HG02970 (cell line): ENCODE measurements at regions not wholly inside any gene's neighbourhood (a gene's known extent, or its start where the extent isn't known, plus 50 kb on each side); places are given as distances from the start of the nearest gene placed in this dataset.

Experiments
- ATAC-seq: cut with Tn5 transposase; IDR thresholded peaks from one replicate; pipeline ENCODE4 v1.9.1; 2021; ENCODE audit warnings: mild to moderate bottlenecking, moderate library complexity, moderate number of reproducible peaks; ENCODE audit not compliant: unreplicated experiment, low FRiP score

DNA sequence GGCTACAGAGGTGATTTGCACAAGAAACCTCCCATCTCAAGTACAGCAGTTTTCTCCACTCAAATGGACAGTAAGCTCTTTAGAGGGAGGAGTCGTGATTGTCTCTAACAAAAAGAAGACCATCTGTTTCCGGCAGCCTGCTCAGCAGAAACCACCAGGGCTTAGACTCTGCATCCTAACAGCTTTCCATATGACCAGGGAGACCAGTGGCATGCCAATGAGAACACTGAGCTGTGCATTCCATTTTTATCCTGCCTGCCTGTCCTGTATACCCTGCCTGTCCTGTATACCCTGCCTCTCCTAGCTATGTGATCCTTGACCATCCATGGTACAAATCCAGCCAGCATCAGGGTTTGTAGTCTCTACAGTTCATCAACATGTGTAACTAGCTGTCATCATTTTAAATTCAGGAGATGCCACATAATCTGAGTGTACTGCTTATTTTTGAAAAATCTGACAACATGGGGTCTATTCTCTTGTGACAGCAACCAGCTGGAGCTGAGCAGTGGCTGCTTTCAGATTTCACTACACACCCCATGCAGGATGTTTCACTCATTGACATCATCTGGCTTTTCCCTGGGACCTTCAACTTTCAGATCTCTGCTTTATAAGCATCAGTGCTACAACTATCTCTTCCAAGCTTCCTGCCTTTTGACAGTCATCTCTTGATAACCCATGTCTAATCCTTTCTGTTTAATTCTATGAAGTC is 50.5 kb upstream of the POU2AF2 start:
- no peak for ATAC-seq

DNA sequence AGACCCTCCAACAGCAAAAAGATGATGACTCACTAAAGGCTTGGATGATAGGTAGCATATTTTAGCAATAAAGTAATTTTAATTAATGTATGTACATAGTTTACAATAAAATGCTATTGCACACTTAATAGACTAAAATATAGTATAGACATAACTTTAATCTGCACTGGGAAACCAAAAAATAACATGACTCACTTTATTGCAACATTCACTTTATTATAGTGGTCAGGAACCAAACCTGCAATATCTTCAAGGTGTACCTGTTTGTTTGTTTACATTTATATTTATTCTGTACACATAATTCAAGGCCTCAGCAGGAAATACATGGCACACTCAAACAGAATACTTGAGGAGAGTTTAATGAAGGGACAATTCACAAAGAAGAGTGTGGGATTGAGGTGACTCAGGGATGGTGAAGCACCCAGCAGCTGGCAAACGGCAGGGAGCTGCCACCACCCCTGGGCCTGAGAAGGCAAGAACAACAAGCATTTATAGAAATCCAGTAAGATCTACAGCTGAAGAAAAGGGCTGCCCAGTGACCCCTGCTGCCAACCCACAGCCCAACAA is 51.5 kb upstream of the POU2AF2 start:
- no peak for ATAC-seq

DNA sequence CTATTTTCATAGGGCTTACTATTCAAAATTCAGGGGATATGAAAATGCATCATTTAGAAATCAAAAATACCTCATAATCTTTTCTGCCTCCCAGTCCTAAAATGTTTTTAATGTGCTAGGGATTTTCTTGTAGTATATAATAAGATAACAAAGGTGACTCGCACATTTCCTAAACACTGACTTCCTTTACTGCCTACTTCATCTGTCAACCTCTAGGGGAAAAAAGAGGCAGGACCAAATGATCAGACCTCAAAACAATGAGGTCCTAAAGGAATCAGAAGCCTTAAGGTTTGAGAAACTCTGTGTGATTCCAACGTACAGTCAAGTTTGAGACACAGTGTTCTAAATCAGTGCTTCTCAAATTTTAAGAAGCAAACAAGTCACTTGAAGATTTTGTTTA is 56.1 kb upstream of the POU2AF2 start:
- ATAC-seq, result no peak

DNA sequence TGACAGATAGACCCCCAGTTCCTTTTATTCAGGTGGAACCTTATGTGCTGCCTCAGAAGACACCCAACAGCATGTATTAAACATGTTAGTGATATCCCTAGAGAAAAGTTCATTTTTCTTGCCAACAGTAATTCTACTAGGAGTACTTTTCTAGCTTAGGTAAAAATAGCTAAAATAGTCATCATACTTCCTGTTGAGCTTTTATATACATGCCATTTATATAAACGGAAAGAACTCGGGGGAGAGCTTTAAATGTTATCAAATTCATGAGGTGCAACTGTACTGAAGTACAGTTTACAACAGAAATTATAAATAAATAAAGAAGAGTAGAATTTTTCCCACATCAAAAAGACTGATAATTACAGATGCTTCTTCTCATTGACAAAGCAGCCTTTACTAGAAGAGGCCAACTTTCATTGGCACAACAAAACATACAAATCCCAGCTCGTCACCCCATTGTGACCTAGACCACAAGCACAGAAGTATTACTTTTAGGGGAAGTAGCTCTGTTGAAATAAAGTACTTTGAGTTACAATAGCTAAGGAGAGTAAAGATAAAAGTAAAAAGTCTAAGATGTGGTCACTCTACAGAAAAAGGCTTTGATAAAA is 59.1 kb upstream of the POU2AF2 start:
- no peak for ATAC-seq

DNA sequence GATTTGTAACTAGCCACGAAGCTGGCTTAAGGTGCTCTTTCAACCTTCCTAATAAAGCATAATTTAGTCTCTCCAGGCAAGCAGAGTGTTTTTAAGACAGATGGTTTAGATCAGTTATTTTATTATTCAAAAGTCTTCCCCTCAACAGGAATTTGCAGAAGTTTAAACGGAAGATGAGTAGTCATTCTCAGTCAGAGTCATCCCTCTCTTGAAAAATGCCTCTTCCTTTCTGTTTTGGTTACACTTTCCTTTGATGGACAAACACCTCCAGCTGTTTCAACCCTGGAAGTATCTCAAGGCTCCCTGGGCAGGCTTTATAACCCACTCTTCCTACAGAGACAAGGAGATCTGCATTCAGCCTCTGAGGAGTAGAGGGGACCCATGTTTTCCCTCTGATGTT is 60.3 kb upstream of the POU2AF2 start:
- no peak for ATAC-seq

DNA sequence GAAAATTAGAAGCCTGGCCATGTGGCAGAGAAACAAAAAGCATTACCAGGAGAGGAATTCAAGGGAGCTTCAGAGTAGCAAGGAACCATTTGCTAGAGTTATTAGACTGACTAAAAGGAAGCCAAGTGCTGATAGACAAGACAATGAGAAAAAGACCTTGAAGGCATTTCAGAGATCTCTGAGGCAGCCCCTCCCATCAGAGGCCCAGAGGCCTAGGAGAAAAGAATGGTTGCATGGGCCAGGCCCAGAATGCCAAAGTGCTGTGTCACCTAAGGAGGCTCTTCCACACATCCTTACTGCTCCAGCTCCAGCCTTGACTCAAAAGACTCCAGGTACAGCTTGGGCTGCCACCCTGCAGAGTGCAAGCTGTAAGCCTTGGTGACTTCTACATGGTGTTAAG is 61.8 kb upstream of the POU2AF2 start:
- ATAC-seq, result no peak

DNA sequence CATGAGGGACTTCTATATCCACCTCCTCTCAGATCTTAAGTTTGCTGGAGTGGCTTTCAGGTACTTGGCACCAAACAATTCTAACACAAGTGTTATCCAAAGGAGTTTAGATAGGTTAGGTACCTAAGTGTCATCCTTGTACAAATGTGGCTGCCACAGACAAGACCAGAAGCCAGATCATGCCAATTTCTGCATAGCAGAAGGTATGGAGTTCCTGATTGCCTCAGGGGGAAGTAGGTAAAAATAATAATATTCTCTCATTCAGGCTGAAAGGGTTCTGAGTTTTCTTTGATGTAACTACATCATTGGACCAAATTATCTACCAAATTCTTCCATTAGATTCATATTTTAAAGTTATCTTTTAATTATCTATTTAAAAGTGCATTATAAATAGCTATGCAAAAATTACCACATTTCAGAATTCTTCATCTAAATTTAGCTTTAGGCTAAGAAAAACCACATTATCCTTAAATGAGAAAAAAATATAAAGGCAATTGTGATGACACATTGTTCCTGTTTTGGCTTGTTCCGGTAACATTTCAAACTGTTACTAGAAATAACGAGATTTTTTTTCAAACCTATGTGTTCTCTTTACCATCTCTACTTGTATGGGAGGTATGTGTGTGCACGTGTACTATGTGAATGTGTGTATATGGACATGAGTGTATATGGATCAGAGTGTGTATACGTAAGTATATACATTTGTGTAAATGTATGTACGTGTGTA is 66.2 kb upstream of the POU2AF2 start:
- ATAC-seq, result no peak

DNA sequence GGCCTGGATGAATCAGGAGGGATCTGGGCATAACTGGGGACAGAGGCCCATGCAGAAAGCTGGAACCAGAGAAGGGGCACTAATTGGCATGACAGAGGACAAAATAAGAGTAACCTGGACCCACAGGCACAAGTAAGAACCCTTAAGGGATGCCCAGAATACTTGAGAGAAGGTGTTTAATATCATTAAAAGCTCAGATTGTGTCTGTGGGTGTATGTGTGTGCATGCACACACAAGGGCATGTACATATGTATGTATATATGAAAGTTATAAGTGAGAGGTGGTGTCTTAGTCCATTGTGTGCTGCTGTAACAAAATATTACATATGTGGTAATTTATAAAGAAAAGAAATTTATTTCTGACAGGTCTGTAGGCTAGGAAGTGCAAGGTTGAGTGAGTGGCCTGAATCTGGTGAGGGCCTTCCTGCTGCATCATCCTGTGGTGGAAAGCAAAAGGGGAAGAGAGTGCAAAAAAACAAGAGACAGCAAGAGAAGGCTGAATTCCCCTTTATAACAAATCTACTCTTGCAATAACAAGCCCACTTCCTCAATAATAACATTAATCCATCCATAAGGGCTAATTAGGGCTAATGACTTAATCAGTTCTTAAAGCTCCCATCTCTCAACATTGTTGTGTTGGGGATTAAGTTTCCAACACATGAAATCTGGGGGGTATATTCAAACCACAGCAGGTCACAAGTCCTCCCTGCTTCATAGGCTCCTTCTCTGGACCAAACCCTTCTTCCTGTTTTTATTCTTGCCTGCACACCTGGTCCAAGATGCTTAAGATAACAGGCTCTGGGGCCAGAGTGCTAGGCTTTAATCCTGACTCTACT is 68.3 kb upstream of the POU2AF2 start:
- no peak for ATAC-seq

DNA sequence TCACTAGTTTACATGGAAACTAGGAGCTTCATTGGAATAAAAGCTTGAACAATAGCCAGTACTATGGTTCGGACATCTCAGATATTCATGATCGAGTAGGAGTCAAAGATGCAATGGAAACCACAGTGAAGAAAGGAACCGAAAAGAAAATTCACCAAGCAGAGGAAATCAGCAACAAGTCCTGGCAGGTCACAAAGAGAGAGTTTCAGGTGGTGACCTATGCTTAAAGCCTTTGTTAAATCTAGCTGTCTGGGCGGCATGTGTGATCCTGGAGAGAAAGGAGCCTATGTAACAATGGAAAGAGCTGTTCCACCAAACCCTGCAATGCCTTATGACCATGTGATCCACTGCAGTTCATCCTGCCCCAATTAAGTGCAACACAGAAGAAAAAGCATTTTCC is 68.9 kb upstream of the POU2AF2 start:
- no peak for ATAC-seq

DNA sequence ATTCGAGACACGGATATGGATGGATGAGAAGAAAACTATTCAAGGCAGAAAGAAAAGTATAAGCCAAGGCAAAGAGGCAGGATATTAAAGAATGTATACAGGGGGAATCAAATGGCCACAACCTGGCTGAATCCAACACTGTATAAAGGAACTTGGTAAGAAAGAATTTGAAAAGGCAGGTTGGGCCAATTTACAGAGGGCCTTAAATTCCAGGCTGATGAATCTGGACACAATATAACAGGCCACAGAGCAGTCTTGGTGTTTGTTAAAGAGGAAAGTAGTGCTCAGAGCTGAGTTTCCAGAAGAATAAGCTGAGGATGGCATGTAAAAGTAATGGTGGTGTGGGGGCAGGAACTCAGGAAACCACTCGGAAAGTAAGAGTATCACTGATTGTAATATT is 72.3 kb upstream of the POU2AF2 start:
- no peak for ATAC-seq

DNA sequence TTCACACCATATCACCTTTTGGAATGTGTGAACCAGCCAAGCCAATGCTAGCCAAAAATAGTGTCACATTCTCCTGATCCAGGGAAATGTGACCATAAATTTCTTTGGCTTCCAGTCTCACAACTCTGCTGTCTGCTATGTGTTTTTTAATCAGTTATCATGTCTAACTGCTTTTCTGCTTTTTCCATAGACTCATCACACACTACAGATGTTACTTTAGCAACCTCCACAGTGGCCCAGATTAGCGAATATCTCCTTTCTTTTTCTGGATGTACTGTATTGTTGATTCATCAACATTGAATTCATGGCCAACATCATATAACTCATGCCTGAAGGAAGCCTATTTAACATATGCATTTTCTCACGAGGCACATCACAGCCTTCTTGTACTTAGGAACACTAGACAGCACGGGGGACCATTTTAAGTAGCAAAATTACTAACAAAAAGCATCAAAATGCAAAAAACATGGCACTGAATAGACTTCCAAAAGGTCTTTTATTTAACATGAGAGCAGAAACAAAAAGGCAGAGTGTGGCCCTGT is 73.1 kb upstream of the POU2AF2 start:
- ATAC-seq, result no peak

DNA sequence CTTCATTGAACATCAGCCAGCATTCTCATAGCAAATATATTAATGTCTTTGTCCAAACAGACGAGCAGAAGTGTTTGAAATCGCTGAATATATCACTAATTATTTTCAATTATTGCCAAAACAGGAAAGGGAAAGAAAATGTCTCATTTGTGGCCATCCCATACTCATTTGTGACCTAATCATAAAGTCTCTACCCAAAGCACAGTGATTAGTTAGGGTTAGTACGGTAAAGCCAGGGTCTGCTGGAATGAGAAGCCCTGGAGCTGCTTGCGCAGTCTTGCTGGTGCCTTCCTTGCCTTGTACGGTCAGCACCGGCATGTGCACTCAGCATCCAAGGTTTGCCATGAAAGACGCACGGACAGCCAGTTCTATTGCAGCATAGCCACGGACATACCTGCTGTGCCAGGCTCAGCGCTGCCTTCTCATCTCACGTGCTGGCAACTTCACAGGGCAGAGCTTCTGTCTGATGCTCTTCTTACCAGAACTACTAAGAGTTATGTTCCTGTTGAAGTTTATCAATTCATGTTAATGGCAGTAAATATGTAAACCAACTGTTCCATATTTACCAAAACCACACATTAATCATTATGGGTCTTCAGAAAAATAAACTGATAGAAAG is 74.7 kb upstream of the POU2AF2 start:
- ATAC-seq, result no peak

DNA sequence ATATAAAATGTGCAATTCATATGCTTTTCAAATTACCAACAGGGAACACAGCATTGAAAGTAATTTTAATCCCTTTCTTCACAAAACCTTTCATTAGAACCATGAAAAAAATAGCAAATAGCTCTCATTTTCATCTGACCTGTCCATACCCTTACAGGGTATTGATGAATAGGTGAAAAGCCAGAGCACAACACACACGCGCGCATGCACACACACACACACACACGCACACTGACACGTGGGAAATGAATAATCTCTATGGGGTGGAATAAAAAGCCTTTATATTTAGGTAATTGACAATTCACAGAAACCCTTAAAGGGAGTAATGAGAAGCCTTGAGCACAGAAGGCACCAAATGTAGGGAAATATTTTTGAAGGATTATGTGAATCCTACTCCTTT is 76.2 kb upstream of the POU2AF2 start:
- ATAC-seq, result no peak

DNA sequence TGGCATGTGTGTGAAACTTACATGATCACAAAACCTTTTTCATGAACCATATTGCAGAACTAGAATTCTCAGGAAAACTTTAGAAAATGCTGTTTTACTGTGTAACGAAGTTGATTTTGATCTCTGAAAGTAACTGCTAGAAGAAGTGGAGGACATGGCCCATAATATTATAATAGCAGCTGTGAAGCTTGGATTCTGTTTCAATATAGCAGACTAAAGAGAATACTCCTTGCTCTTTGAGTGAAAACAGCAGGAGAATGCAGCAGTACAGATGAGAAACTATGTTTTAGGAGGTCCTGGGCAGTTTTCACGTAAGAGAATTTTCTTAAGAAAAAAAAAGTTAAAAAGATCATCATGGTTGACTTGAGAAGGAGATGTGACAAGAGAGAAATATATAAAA is 76.7 kb upstream of the POU2AF2 start:
- ATAC-seq, result no peak

DNA sequence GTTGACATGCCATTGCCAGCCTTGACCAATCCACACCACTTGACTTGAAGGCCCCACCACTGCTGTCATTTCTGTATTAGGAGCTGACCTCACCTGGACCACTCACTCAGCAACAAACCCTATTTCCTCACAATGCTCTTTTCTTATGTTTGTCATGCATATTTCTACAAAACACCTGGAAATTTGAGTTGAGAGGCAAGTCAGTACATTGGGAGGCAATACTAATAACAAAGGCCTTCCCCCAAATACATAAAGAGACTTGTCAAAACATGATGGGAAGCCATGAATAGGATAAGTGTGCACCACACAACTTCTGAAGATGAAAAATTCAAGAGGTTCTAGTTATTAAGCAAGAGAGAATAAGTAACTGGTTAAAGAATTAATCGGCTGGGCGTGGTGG is 77.9 kb upstream of the POU2AF2 start:
- no peak for ATAC-seq

DNA sequence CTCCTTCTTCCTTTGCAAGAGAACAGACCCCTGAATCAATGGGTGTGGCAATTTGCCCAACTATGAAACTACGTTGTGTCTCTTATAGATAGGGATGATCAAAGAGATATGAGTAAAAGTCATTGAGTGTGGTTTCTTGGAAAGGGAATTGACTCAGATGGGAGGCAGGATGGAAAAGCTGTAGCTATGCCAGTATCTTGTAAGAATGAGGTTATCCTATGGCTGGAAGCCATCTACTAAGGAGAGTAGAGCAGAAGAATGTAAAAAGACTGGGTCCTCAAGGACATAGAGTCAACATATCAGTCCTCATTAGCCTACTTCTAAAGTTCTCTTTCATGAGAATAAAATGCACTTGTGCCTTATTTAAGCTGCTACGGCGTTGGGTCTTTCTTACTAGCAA is 78.9 kb upstream of the POU2AF2 start:
- no peak for ATAC-seq

DNA sequence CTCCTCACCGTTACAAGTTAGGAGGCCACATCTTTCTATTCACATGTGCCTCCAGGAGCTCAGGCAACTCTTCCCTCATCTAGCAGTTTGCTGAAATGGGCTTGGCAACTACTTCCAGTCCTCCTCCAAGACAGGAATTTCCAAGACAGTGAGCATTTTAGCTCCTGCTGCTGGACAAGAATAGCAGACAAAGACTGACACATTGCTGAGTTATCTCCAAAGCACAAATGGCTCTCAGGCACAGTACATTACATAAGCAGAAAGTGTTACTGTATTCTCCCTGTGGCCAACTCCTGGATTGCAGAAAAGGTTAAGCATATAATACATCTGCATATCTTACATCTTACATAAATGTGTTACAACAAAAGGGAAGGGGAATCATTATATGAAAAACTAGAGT is 83.2 kb upstream of the POU2AF2 start:
- no peak for ATAC-seq

DNA sequence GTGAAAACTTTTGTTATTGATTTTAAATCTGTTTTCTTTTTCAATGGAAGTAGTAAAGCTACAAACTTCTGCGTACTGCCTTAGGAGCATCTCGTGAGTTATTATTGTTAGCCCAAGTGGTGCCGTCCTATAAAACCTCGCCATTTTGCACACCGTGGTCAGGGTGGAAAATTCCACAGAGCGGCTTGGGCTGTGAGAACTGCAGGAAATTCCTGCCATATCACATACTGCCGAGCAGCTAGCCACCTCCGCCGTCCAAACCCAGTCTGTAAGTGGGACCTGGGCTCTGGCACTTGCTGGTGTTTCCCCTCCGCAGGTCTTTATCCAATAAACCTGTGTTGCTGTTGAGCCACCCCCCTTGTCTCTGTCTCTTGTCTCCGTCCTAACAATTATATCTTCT is 88.0 kb upstream of the POU2AF2 start:
- ATAC-seq, result no peak

DNA sequence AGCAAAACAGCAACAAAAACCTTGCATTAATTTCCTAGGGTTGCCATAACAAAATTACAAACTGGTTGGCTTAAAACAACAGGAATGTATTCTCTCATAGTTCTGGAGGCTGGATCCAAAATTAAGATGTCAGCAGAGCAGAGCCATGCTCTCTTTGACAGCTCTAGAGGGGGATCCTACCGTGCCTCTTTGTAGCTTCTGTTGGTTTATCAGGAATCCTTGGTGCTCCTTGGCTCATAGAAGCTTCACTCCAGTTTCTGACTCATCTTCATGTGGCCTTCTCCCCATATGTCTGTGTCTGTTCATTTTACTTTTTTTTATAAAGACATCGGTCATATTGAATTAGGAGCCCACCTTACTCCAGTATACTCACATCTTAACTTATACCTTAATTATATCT is 90.5 kb upstream of the POU2AF2 start:
- ATAC-seq, result no peak

DNA sequence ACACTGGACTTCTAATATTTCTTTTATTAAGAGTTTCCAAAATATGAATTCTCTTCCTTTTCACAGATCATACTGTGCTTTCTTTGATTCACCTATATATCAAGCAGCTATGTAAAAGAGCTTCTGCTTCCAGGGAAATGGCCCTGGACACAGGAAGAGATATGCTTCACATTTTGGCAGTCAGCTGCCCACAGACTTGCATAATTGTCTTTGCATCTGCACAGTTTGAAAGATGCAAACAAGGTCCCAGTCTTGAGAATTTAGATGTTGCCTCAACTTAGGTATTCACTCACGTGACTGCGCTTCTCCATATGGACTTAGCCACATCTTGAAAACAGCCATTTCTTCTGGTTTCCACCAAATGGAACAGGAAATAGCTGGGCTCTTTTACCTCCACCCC is 92.3 kb upstream of the POU2AF2 start:
- no peak for ATAC-seq
